Loucy (cell line): ENCODE measurements at regions not wholly inside any gene's neighbourhood (a gene's known extent, or its start where the extent isn't known, plus 50 kb on each side); places are given as distances from the start of the nearest gene placed in this dataset.

ENCODE experiments used
- H2AFZ ChIP-seq: fragments of 200-600 bp; sonication (generic); 2 replicates; pipeline ENCODE4 v1.6.0; 2016; ENCODE audit warnings: antibody characterized with exemption, mild to moderate bottlenecking, low read length, moderate library complexity
- H3F3A ChIP-seq: fragments of 200-600 bp; 2 replicates; pipeline ENCODE4 v1.6.0; 2016; ENCODE audit warnings: antibody characterized with exemption, low read depth, mild to moderate bottlenecking
- H3K27me3 ChIP-seq: fragments of 200-600 bp; sonication (generic); 2 replicates; pipeline ENCODE4 v1.6.1; 2014; ENCODE audit warnings: low read length, mild to moderate bottlenecking; ENCODE audit not compliant: insufficient read depth, poor library complexity, severe bottlenecking
- H3K36me3 ChIP-seq: fragments of 200-600 bp; sonication (generic); 2 replicates; pipeline ENCODE4 v1.6.1; 2016; ENCODE audit warnings: low read length; ENCODE audit not compliant: insufficient read depth
- H3K4me1 ChIP-seq: fragments of 200-600 bp; sonication (generic); 2 replicates; pipeline ENCODE4 v1.5.1; 2014; ENCODE audit warnings: low read length, mild to moderate bottlenecking; ENCODE audit not compliant: insufficient read depth, poor library complexity, severe bottlenecking
- H3K4me2 ChIP-seq: fragments of 200-600 bp; sonication (generic); 2 replicates; pipeline ENCODE4 v1.6.0; 2014; ENCODE audit warnings: antibody characterized with exemption, low read length, low read depth, mild to moderate bottlenecking; ENCODE audit not compliant: poor library complexity, severe bottlenecking
- H3K4me3 ChIP-seq: fragments of 200-600 bp; sonication (generic); 2 replicates; pipeline ENCODE4 v1.5.1; 2014; ENCODE audit warnings: low read length, mild to moderate bottlenecking, mixed read lengths; ENCODE audit not compliant: poor library complexity, severe bottlenecking
- H3K79me2 ChIP-seq: fragments of 200-600 bp; sonication (generic); 2 replicates; pipeline ENCODE4 v1.6.1; 2014; ENCODE audit warnings: low read length; ENCODE audit not compliant: insufficient read depth
- H3K9ac ChIP-seq: fragments of 200-600 bp; sonication (generic); 2 replicates; pipeline ENCODE4 v1.6.0; 2014; ENCODE audit warnings: mild to moderate bottlenecking, low read depth, low read length, moderate library complexity; ENCODE audit not compliant: poor library complexity, severe bottlenecking
- H3K9me2 ChIP-seq: fragments of 200-600 bp; sonication (generic); replicated peaks from 2 replicates; pipeline ENCODE4 v1.6.1; 2016; ENCODE audit warnings: low read depth, low read length, mixed read lengths
- H3K9me3 ChIP-seq: fragments of 200-600 bp; sonication (generic); 2 replicates; pipeline ENCODE4 v1.6.1; 2014; ENCODE audit warnings: mild to moderate bottlenecking, antibody characterized with exemption, low read length, low read depth; ENCODE audit not compliant: insufficient read depth
- H4K20me1 ChIP-seq: fragments of 200-600 bp; sonication (generic); 2 replicates; pipeline ENCODE4 v1.6.0; 2014; ENCODE audit warnings: antibody characterized with exemption, low read length, mild to moderate bottlenecking; ENCODE audit not compliant: insufficient read depth, poor library complexity, severe bottlenecking
- EZH2phosphoT487 ChIP-seq: fragments of 200-600 bp; IDR thresholded peaks from 2 replicates; pipeline ENCODE4 v1.6.1; 2018; ENCODE audit warnings: antibody characterized with exemption, mild to moderate bottlenecking, moderate library complexity, borderline replicate concordance
- TF ChIP-seq, protein P1 (sequence below): fragments of 200-600 bp; sonication (generic); conservative IDR thresholded peaks from 2 replicates; pipeline ENCODE4 v1.5.1; 2014; ENCODE audit warnings: mild to moderate bottlenecking, antibody characterized with exemption, low read length

GRCh38 chr5:98639274-98639673 lies 134.2 kb upstream of the RGMB start:
- Histone ChIP-seq H3K4me3 (no peak overlapping the region), H3K27me3 (no peaks in the 10 kb centered on the region), H3K4me2 (no peak overlapping the region), H3K9me2 (no peaks in the 10 kb centered on the region), H3K9me3 (no peaks in the 10 kb centered on the region), H3K4me1 (no peaks in the 10 kb centered on the region), H3K36me3 (no peaks in the 10 kb centered on the region), H4K20me1 (no peaks in the 10 kb centered on the region), H3F3A (no peaks in the 10 kb centered on the region), H3K9ac (no peak overlapping the region), H2AFZ (no peak overlapping the region), H3K79me2 (no peaks in the 10 kb centered on the region)
- TF ChIP-seq, protein P1, sequence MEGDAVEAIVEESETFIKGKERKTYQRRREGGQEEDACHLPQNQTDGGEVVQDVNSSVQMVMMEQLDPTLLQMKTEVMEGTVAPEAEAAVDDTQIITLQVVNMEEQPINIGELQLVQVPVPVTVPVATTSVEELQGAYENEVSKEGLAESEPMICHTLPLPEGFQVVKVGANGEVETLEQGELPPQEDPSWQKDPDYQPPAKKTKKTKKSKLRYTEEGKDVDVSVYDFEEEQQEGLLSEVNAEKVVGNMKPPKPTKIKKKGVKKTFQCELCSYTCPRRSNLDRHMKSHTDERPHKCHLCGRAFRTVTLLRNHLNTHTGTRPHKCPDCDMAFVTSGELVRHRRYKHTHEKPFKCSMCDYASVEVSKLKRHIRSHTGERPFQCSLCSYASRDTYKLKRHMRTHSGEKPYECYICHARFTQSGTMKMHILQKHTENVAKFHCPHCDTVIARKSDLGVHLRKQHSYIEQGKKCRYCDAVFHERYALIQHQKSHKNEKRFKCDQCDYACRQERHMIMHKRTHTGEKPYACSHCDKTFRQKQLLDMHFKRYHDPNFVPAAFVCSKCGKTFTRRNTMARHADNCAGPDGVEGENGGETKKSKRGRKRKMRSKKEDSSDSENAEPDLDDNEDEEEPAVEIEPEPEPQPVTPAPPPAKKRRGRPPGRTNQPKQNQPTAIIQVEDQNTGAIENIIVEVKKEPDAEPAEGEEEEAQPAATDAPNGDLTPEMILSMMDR: no peak
- no peak for TF ChIP-seq EZH2phosphoT487

GRCh38 chr5:98641671-98642070 lies 131.8 kb upstream of the RGMB start:
- no peaks in the 10 kb centered on the region for H3K79me2 ChIP-seq
- no peak overlapping the region for H2AFZ ChIP-seq
- H3K9ac ChIP-seq: no peak overlapping the region
- H3K27me3 ChIP-seq: no peaks in the 10 kb centered on the region
- no peaks in the 10 kb centered on the region for H3K9me3 ChIP-seq
- no peaks in the 10 kb centered on the region for H3K4me1 ChIP-seq
- no peak overlapping the region for H3K4me3 ChIP-seq
- no peaks in the 10 kb centered on the region for H3F3A ChIP-seq
- no peak overlapping the region for H3K4me2 ChIP-seq
- no peaks in the 10 kb centered on the region for H4K20me1 ChIP-seq
- no peak for TF ChIP-seq EZH2phosphoT487
- TF ChIP-seq, protein P1: no peak
- no peaks in the 10 kb centered on the region for H3K36me3 ChIP-seq
- H3K9me2 ChIP-seq: no peaks in the 10 kb centered on the region

GRCh38 chr5:98643569-98643968 lies 129.9 kb upstream of the RGMB start:
- no peak overlapping the region for H3K4me2 ChIP-seq
- H3K27me3 ChIP-seq: no peaks in the 10 kb centered on the region
- H3K9me3 ChIP-seq: no peaks in the 10 kb centered on the region
- no peaks in the 10 kb centered on the region for H3K36me3 ChIP-seq
- H4K20me1 ChIP-seq: no peaks in the 10 kb centered on the region
- no peak overlapping the region for H3K9ac ChIP-seq
- H3K4me3 ChIP-seq: no peak overlapping the region
- H3K9me2 ChIP-seq: no peaks in the 10 kb centered on the region
- H3K4me1 ChIP-seq: no peaks in the 10 kb centered on the region
- no peaks in the 10 kb centered on the region for H3K79me2 ChIP-seq
- no peaks in the 10 kb centered on the region for H3F3A ChIP-seq
- TF ChIP-seq EZH2phosphoT487: no peak
- TF ChIP-seq, protein P1: no peak
- no peak overlapping the region for H2AFZ ChIP-seq
